Endothelial cell of umbilical vein (primary cell): ENCODE measurements at regions not wholly inside any gene's neighbourhood (a gene's known extent, or its start where the extent isn't known, plus 50 kb on each side); places are given as distances from the start of the nearest gene placed in this dataset.

Experiments used
- BruUV-seq: library from RNA; stranded (reverse); fragments of 400-500 nt; replicated peaks from 2 replicates; lab custom pipeline; 2021; lab: Mats Ljungman, UMichigan
- CTCF ChIA-PET: fragments of 300-600, 350-600 bp; sonication (Branson Sonifier 250); formaldehyde crosslinking; loops from one replicate; lab custom pipeline; 2021; ENCODE audit warnings: antibody characterized with exemption, inconsistent platforms; lab: Charles Lee
- POLR2A ChIA-PET: fragments of 300-600, 350-600 bp; sonication (Branson Sonifier 250); formaldehyde crosslinking; loops from one replicate; lab custom pipeline; 2021; ENCODE audit warnings: antibody characterized with exemption, inconsistent platforms; lab: Charles Lee
- DNase-seq: peaks from one replicate; pipeline ENCODE4 v3.0.0-alpha.2; 2011; ENCODE audit warnings: low read depth, low spot score
- FAIRE-seq: peaks from 2 replicates; lab custom pipeline; 2011; peaks lifted over from hg19 to GRCh38; lab: Jason Lieb, UNC
- H2AFZ ChIP-seq: 2 replicates; pipeline ENCODE4 v1.6.0; 2012; ENCODE audit warnings: low read depth, low read length, control low read depth, inconsistent platforms
- H3K27ac ChIP-seq: 2 replicates; pipeline ENCODE4 v1.5.1; 2011; ENCODE audit warnings: low read depth, mild to moderate bottlenecking, control low read depth, low read length, moderate library complexity; ENCODE audit not compliant: insufficient read depth
- H3K27me3 ChIP-seq, 2 experiments: 2 replicates each; pipeline versions ENCODE4 v1.6.0 to v1.6.1; 2011; ENCODE audit warnings: low read length in 2 of 2, mixed read lengths in 1 of 2; ENCODE audit not compliant: control insufficient read depth in 2 of 2, insufficient read depth in 2 of 2
- H3K36me3 ChIP-seq, 2 experiments: 2 replicates in 1 of 2; 3 replicates in 1 of 2; pipeline ENCODE4 v1.5.1; 2011; ENCODE audit warnings: low read length in 2 of 2, mild to moderate bottlenecking in 1 of 2, moderate library complexity in 1 of 2; ENCODE audit not compliant: control insufficient read depth in 2 of 2, insufficient read depth in 2 of 2; ENCODE audit errors: extremely low read depth in 1 of 2
- H3K4me1 ChIP-seq: 3 replicates; pipeline ENCODE4 v1.5.1; 2011; ENCODE audit warnings: mild to moderate bottlenecking, low read length; ENCODE audit not compliant: control insufficient read depth, insufficient read depth; ENCODE audit errors: extremely low read depth
- H3K4me2 ChIP-seq: 2 replicates; pipeline ENCODE4 v1.6.1; 2011; ENCODE audit warnings: low read length, control low read depth, mixed read lengths; ENCODE audit not compliant: insufficient read depth
- H3K4me3 ChIP-seq, 3 experiments: fragments of 200-600 bp in 1 of 3; sonication (generic), shearing (Covaris generic) in 1 of 3; replicated peaks in 1 of 3; 2 replicates each; pipeline ENCODE4 v1.5.1; 2011 to 2016; ENCODE audit warnings: control low read depth in 3 of 3, low read length in 3 of 3, mild to moderate bottlenecking in 2 of 3, inconsistent platforms in 1 of 3, low read depth in 1 of 3, moderate library complexity in 1 of 3; ENCODE audit not compliant: insufficient read depth in 1 of 3
- H3K79me2 ChIP-seq: 2 replicates; pipeline ENCODE4 v1.6.0; 2012; ENCODE audit warnings: low read length, inconsistent platforms; ENCODE audit not compliant: control insufficient read depth, insufficient read depth
- H3K9ac ChIP-seq: replicated peaks from 2 replicates; pipeline ENCODE3; 2011; ENCODE audit warnings: low read length, control low read depth; ENCODE audit not compliant: insufficient read depth; ENCODE audit errors: extremely low read depth
- H3K9me1 ChIP-seq: replicated peaks from 3 replicates; pipeline ENCODE4 v1.6.0; 2011; ENCODE audit warnings: mild to moderate bottlenecking, low read length; ENCODE audit not compliant: control insufficient read depth, insufficient read depth; ENCODE audit errors: extremely low read depth
- H3K9me3 ChIP-seq: replicated peaks from 2 replicates; pipeline ENCODE4 v1.5.1; 2012; ENCODE audit warnings: low read length, inconsistent platforms; ENCODE audit not compliant: control insufficient read depth, insufficient read depth
- H4K20me1 ChIP-seq: replicated peaks from 2 replicates; pipeline ENCODE3; 2011; ENCODE audit warnings: mild to moderate bottlenecking, low read length; ENCODE audit not compliant: control insufficient read depth, insufficient read depth; ENCODE audit errors: extremely low read depth
- EZH2 ChIP-seq: IDR thresholded peaks from 2 replicates; pipeline ENCODE4 v1.6.1; 2012; ENCODE audit warnings: borderline replicate concordance, low read depth, mild to moderate bottlenecking, moderate library complexity, low read length, inconsistent platforms; ENCODE audit not compliant: severe bottlenecking
- FOS ChIP-seq: IDR thresholded peaks from 2 replicates; pipeline ENCODE4 v1.6.1; 2011; ENCODE audit warnings: mild to moderate bottlenecking, low read length, moderate library complexity, borderline replicate concordance; ENCODE audit not compliant: insufficient read depth
- GATA2 ChIP-seq: IDR thresholded peaks from 2 replicates; pipeline ENCODE4 v1.7.0; 2011; ENCODE audit warnings: low read depth, mild to moderate bottlenecking, moderate library complexity, mixed read lengths, low read length; ENCODE audit not compliant: insufficient read length, insufficient read depth
- JUN ChIP-seq: IDR thresholded peaks from 2 replicates; pipeline ENCODE4 v1.6.1; 2011; ENCODE audit warnings: borderline replicate concordance, low read depth; ENCODE audit not compliant: insufficient read length, insufficient read depth
- MYC ChIP-seq: IDR thresholded peaks from one replicate; pipeline ENCODE4 v1.6.1; 2011; ENCODE audit warnings: mild to moderate bottlenecking, low read depth, low read length
- POLR2A ChIP-seq: IDR thresholded peaks from 2 replicates; pipeline ENCODE4 v1.6.1; 2012; ENCODE audit warnings: low read depth, mild to moderate bottlenecking, control low read depth, low read length
- POLR2AphosphoS5 ChIP-seq: IDR thresholded peaks from 2 replicates; pipeline ENCODE4 v1.6.1; 2012; ENCODE audit warnings: low read depth, mild to moderate bottlenecking, control low read depth, low read length, moderate library complexity; ENCODE audit not compliant: insufficient read depth
- dilution Hi-C: fragments of 300-500 bp; cut with MboI; formaldehyde crosslinking; loops from one replicate; pipeline ENCODE4 v1.15.0; 2019; ENCODE audit warnings: low sequenced_read_pairs; ENCODE audit not compliant: extremely low pct_ligation_motif_present
- intact Hi-C: fragments of 100-400 bp; cut with micrococcal nuclease; formaldehyde crosslinking; loops from one replicate; pipeline ENCODE4 v1.10.0; 2022
- TF ChIP-seq, protein P1 (sequence below), 2 donors: IDR thresholded peaks; 1 replicate in 1 of 2; 2 replicates in 1 of 2; pipeline ENCODE4 v1.5.1; 2011; ENCODE audit warnings: low read length in 2 of 2, mild to moderate bottlenecking in 2 of 2, moderate library complexity in 2 of 2, control low read depth in 1 of 2, inconsistent platforms in 1 of 2, low read depth in 1 of 2; ENCODE audit not compliant: insufficient read depth in 1 of 2; ENCODE audit errors: extremely low read depth in 1 of 2
- TF ChIP-seq, protein P2 (sequence below): IDR thresholded peaks from 2 replicates; pipeline ENCODE4 v1.6.1; 2011; ENCODE audit not compliant: insufficient read depth, insufficient read length

DNA sequence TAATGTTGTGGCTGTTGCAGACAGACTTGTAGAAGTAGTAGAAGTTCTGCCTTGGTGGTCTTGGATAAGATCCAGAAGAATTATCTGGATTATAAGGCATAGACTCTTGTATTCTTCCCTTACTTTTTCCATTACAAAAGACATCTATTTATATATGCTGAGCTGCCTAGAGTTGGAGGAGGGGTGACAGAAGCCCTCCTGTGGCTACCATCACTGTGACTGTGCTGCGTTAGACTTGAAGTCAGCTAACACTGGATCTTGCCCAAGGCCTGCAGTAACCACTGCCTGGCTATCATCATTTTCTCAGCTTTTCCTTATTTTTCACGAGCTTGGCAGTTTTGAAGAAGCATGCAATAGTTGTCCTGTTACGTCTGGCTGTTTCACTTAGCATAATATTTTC lies 684.8 kb upstream of the BCHE start:
- H3K27me3 ChIP-seq: no peaks in the 10 kb centered on the region
- no peak overlapping the region for H3K4me3 ChIP-seq
- H3K36me3 ChIP-seq: no peaks in the 10 kb centered on the region
- FAIRE-seq: no peak
- ChIA-PET POLR2A (no interaction called here), CTCF (no interaction called here)
- BruUV-seq: no TSS peak
- dilution Hi-C loops (no loop called here), intact Hi-C loops (no loop called here)
- no peaks in the 10 kb centered on the region for H3K4me1 ChIP-seq
- no peak overlapping the region for H3K9ac ChIP-seq
- no peak overlapping the region for H3K4me2 ChIP-seq
- DNase-seq: no peak
- no peak overlapping the region for H3K27ac ChIP-seq
- peaks cover 4% of the 10 kb centered on the region for H3K9me3 ChIP-seq
- TF ChIP-seq GATA2 (no peak), FOS (no peak), POLR2AphosphoS5 (no peak), EZH2 (no peak), MYC (no peak), JUN (no peak), POLR2A (no peak)
- TF ChIP-seq, protein P1, sequence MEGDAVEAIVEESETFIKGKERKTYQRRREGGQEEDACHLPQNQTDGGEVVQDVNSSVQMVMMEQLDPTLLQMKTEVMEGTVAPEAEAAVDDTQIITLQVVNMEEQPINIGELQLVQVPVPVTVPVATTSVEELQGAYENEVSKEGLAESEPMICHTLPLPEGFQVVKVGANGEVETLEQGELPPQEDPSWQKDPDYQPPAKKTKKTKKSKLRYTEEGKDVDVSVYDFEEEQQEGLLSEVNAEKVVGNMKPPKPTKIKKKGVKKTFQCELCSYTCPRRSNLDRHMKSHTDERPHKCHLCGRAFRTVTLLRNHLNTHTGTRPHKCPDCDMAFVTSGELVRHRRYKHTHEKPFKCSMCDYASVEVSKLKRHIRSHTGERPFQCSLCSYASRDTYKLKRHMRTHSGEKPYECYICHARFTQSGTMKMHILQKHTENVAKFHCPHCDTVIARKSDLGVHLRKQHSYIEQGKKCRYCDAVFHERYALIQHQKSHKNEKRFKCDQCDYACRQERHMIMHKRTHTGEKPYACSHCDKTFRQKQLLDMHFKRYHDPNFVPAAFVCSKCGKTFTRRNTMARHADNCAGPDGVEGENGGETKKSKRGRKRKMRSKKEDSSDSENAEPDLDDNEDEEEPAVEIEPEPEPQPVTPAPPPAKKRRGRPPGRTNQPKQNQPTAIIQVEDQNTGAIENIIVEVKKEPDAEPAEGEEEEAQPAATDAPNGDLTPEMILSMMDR (IDR thresholded peaks at IDR 0.05; ENCODE audit: extremely low read depth in 1 of 2, insufficient read depth in 1 of 2, low read depth in 1 of 2, low read length in 2 of 2): no peak
- TF ChIP-seq, protein P2, sequence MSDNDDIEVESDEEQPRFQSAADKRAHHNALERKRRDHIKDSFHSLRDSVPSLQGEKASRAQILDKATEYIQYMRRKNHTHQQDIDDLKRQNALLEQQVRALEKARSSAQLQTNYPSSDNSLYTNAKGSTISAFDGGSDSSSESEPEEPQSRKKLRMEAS: no peak
- H4K20me1 ChIP-seq: no peaks in the 10 kb centered on the region
- no peaks in the 10 kb centered on the region for H3K9me1 ChIP-seq
- no peaks in the 10 kb centered on the region for H3K79me2 ChIP-seq
- no peak overlapping the region for H2AFZ ChIP-seq
